ENCODE measurements at regions not wholly inside any gene's neighbourhood (a gene's known extent, or its start where the extent isn't known, plus 50 kb on each side); places are given as distances from the start of the nearest gene placed in this dataset.

GRCh38 chr3:181637056-181637455 lies 74.7 kb upstream of the SOX2 start:
- TF ChIP-seq, protein P1, sequence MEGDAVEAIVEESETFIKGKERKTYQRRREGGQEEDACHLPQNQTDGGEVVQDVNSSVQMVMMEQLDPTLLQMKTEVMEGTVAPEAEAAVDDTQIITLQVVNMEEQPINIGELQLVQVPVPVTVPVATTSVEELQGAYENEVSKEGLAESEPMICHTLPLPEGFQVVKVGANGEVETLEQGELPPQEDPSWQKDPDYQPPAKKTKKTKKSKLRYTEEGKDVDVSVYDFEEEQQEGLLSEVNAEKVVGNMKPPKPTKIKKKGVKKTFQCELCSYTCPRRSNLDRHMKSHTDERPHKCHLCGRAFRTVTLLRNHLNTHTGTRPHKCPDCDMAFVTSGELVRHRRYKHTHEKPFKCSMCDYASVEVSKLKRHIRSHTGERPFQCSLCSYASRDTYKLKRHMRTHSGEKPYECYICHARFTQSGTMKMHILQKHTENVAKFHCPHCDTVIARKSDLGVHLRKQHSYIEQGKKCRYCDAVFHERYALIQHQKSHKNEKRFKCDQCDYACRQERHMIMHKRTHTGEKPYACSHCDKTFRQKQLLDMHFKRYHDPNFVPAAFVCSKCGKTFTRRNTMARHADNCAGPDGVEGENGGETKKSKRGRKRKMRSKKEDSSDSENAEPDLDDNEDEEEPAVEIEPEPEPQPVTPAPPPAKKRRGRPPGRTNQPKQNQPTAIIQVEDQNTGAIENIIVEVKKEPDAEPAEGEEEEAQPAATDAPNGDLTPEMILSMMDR (IDR thresholded peaks at IDR 0.05; ENCODE audit: borderline replicate concordance, extremely low read depth, low read length, poor library complexity, severe bottlenecking): no peak
- no peak for TF ChIP-seq EZH2 (IDR thresholded peaks at IDR 0.05; ENCODE audit: borderline replicate concordance, low read depth, low read length, severe bottlenecking)
